Fibroblast of villous mesenchyme (primary cell): ENCODE measurements at regions not wholly inside any gene's neighbourhood (a gene's known extent, or its start where the extent isn't known, plus 50 kb on each side); places are given as distances from the start of the nearest gene placed in this dataset.

Source experiments
- DNase-seq: peaks from one replicate; pipeline ENCODE4 v3.0.0-alpha.2; 2010; ENCODE audit warnings: low read depth
- H3K4me3 ChIP-seq: 2 replicates; pipeline ENCODE4 v1.5.1; 2011; ENCODE audit warnings: low read depth, mild to moderate bottlenecking, low read length
- TF ChIP-seq, protein P1 (sequence below): IDR thresholded peaks from 2 replicates; pipeline ENCODE4 v1.5.1; 2012; ENCODE audit warnings: low read depth, mild to moderate bottlenecking, low read length; ENCODE audit not compliant: insufficient read depth

DNA sequence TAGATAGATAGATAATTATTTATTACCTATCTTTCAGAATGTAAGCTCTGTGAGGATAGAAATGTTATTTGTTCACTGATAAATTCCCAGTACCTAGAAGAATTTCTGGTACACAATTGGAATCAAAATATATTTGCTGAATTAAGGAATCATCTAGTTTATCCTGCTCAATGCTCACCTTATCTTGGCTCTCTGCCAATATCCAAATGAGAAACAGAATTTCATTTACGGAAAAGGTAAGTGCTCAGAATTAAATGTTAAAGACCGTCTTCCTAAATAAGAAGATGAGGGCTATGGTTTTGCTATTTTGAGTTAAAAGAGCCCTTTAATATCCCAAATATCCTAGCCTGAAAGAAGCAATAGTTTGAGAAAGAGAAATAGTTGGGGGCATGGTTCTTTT lies 232.1 kb upstream of the PDE4D start:
- no peak overlapping the region for H3K4me3 ChIP-seq
- TF ChIP-seq, protein P1, sequence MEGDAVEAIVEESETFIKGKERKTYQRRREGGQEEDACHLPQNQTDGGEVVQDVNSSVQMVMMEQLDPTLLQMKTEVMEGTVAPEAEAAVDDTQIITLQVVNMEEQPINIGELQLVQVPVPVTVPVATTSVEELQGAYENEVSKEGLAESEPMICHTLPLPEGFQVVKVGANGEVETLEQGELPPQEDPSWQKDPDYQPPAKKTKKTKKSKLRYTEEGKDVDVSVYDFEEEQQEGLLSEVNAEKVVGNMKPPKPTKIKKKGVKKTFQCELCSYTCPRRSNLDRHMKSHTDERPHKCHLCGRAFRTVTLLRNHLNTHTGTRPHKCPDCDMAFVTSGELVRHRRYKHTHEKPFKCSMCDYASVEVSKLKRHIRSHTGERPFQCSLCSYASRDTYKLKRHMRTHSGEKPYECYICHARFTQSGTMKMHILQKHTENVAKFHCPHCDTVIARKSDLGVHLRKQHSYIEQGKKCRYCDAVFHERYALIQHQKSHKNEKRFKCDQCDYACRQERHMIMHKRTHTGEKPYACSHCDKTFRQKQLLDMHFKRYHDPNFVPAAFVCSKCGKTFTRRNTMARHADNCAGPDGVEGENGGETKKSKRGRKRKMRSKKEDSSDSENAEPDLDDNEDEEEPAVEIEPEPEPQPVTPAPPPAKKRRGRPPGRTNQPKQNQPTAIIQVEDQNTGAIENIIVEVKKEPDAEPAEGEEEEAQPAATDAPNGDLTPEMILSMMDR: no peak
- DNase-seq: no peak

DNA sequence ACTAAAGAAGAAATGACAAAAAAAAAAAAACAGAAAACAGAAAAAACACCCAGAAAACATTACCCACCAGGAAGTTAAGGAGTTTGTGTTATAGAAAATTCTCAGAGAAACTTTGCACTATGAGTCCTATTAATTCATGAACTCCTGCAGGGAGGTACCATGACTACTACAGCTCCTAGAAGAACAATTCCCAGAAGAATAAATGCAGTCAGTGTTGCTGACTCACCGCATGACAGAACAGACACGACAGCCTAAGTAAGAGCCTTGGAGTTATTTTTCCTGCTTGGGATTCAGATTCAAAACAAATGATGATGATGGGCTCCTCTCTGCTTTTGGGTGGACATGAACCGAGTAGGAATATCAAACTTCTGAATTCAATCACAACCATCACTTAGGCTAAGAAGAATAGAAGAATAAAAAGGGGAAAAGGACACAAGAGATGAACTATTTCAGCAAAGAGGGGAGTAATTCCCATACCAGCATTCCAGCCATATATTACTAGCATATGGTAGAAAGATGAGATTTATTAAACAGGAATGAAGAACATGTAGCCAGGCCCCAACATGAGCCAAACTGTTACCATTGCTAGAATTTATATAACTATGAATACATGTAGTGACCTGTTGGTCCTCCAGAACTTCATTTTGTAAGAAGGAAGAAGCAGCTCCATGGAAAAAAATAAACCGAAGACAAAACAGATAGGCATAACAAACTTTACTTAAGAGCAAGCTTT lies 209.6 kb upstream of the PDE4D start:
- peak; percentile 2 for DNase-seq
- no peak overlapping the region for H3K4me3 ChIP-seq
- TF ChIP-seq, protein P1: no peak

DNA sequence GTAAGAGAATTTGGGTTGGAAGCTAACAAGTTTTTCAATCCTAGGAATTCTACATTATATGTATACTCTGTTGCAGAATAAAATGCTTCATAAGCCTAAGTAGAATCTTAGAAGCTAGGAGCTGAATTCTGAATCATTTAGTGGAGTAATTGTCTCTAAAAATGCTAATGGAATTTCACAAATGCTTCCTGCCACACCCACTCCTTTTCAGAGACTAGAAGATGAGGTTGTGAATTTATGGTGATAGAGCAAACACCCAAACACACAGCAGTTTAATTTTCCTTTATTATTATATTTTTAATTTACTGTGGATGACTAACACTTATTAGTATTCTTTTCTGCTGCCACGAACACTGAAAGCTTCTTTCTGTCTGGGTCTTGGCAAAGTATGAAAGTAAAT lies 208.0 kb upstream of the PDE4D start:
- TF ChIP-seq, protein P1: no peak
- no peak for DNase-seq
- H3K4me3 ChIP-seq: no peak overlapping the region

DNA sequence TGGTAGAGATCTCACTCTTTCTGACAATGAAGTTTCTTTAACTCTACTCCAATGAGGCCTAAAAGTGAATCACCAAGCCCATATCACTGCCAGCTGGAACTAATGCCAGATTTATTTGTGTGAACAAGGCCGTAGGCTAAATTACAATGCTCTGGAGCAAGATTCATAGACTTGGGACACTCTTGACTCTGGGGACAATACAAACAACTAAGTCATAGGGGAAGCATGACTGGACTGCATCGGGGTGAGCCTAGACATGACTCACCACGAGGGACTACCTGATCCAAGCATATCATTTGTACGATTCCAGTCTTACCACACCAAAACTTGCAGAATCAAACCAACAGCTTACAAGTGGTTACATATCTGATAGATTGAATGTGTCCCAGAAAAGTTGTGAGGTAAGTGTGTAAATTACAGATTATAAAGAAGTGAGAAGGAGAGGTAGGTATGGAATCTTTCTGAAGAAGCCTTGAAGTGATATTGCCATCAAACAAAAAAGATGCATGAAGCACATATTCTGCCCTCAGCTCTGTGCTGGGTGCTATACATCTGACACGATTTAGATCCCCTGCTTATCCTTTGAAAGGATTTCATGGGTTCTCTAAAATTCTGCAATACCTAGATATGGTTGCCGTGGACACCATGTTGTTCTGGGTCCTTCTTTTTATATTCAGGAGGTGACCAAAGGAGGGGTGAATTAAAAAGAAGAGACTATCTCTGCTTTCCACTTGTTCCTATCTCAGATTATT lies 199.3 kb upstream of the PDE4D start:
- DNase-seq: peak; percentile 7
- no peak overlapping the region for H3K4me3 ChIP-seq
- TF ChIP-seq, protein P1: no peak

DNA sequence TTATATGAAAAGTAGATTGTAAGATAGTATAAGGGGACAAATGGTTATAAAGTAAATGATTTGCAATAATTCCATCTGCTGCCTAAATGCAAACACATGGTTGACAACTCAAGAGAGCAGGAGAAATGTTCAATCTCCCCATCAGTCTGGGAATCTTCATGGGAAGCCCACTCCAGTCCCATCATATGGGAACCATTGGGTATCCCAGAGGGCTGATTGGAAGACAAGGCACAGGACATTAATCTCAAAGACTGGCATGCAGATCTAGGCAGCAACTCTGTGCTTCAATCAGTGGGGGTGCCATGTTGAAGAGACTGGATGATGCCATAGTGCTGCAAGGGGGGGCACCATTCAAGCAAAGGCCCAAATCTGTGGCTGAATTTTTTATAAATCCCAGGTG lies 193.1 kb upstream of the PDE4D start:
- DNase-seq: no peak
- TF ChIP-seq, protein P1: no peak
- H3K4me3 ChIP-seq: no peak overlapping the region

DNA sequence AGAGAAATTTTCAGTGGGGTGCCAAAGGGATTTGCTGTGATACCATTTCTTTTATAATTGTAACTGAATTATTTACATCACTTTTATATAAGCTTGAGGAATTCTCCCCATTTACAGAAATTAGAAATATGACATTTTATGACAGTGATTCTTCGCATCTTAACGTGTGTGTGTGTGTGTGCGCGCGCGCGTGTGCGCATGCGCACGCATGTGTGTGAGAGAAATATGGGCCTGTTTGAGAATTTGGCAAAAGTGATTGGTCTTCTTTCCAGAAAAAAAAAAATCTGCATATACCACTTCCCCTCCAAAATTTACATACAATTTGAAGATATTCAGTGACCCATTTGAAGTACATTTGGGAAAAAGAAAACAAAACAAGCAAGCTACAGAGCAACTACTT lies 190.7 kb upstream of the PDE4D start:
- no peak for DNase-seq
- TF ChIP-seq, protein P1: no peak
- no peak overlapping the region for H3K4me3 ChIP-seq

DNA sequence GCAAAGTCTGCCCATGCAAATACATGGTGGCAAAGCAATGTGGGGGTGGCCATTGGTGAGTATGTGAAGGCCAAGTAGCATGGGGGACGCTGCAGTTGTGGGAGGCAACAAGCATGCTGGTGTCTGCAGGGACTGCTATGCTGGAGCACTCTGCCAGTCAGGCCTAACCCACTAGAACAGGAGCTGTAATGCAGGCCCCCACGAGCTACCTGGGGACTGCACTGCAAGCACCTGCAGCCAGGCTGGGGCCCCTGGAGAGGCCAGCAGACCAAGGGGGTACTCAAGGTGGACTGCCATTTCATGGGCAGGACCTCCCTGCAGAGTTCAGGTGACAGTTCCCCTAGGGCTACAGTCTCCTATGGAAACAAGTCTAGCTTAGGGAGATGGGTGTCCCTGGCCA lies 183.8 kb upstream of the PDE4D start:
- no peak overlapping the region for H3K4me3 ChIP-seq
- TF ChIP-seq, protein P1: no peak
- no peak for DNase-seq
